Cardiac fibroblast (primary cell): ENCODE measurements at regions not wholly inside any gene's neighbourhood (a gene's known extent, or its start where the extent isn't known, plus 50 kb on each side); places are given as distances from the start of the nearest gene placed in this dataset.
"Not testable (repeated sequence)": the region's sequence is repeated elsewhere in the genome, so short reads cannot be mapped to it uniquely, and the experiment has no call there.

Source experiments
- DNase-seq, 2 donors: peaks; one replicate each; pipeline versions ENCODE4 v3.0.0 to v3.0.0-alpha.2; 2010; ENCODE audit warnings: low read depth in 2 of 2
- H3K4me3 ChIP-seq, 2 donors: replicated peaks in 1 of 2; 1 replicate in 1 of 2; 2 replicates in 1 of 2; pipeline ENCODE4 v1.5.1; 2011; ENCODE audit warnings: low read depth in 2 of 2, low read length in 2 of 2, mild to moderate bottlenecking in 2 of 2, moderate library complexity in 1 of 2
- TF ChIP-seq, protein P1 (sequence below): IDR thresholded peaks from one replicate; pipeline ENCODE4 v1.5.1; 2011; ENCODE audit warnings: low read depth, mild to moderate bottlenecking, low read length, inconsistent platforms

DNA sequence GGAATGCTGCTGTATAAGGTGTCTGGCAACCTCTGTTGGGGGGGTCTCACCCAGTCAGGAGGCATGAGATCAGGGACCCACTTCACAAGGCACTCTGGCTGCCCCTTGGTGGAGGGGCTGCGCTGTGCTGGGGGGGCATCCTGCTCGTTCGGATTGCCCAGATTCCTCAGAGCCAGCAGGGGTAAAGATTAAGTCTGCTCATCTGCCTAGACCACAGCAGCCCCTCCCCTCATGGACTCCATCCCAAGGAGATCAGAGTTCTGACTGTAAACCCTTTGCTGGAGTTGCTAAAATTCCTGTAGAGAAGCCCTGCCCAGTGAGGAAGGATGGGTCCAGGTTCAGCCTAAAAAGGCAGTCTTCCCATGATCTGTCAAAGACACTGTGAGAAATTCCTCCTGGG lies 262.0 kb upstream of the C9orf72 start:
- TF ChIP-seq, protein P1, sequence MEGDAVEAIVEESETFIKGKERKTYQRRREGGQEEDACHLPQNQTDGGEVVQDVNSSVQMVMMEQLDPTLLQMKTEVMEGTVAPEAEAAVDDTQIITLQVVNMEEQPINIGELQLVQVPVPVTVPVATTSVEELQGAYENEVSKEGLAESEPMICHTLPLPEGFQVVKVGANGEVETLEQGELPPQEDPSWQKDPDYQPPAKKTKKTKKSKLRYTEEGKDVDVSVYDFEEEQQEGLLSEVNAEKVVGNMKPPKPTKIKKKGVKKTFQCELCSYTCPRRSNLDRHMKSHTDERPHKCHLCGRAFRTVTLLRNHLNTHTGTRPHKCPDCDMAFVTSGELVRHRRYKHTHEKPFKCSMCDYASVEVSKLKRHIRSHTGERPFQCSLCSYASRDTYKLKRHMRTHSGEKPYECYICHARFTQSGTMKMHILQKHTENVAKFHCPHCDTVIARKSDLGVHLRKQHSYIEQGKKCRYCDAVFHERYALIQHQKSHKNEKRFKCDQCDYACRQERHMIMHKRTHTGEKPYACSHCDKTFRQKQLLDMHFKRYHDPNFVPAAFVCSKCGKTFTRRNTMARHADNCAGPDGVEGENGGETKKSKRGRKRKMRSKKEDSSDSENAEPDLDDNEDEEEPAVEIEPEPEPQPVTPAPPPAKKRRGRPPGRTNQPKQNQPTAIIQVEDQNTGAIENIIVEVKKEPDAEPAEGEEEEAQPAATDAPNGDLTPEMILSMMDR: no peak
- no peak for DNase-seq
- no peak overlapping the region for H3K4me3 ChIP-seq

DNA sequence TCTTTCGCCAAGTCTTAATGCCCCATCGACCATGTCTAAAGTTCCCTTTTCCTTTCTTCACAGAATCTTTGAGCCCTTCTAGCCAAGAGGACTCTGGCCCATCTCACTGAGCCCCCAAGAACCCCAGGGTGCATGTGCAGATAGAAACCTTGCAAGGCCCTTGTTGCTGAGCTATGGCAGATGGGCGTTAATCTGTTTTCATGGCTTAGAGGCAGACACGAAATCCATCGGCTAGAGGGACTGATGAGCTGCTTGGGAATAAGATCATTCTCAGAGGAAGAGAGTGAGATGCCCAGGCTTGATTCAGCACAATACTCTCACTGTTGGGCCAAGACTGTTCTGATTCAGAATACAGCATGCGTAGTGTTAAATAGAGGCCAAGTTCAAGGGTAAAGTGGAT lies 262.5 kb upstream of the C9orf72 start:
- DNase-seq: no peak
- no peak overlapping the region for H3K4me3 ChIP-seq
- TF ChIP-seq, protein P1: no peak

DNA sequence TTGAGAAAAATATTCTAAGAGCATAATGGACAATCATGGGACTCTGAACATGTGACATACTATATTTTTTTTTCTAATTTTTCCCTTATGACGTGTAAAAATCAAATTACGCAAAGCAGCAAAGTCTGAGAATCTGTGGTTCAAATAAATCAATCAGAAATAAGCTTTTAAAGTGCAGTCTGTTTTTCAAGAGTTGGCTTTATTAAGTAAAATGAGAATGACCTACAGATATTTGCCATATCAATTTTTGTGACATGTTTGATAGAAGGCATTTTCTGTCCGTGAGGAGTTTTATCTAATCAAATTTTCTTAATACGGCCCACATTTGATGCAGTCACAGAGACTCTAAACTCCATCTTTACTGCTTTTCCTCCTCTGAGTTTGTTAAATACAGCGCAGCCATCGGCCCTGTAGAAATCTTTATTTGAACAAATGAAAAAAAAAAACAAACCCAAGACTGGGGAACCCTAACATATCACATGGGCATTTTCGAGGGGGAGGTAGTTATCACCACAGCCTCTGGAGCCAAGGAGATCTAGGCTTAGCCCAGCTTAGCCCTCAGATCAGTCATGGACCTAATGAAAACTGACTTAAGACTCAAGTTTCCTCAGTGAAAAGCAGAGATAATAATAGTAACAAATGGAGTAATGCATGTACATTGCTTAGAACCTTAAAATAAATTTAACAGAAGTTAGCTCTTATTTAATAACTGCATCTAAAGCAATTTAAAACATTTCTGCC lies 263.6 kb upstream of the C9orf72 start:
- TF ChIP-seq, protein P1: no peak

DNA sequence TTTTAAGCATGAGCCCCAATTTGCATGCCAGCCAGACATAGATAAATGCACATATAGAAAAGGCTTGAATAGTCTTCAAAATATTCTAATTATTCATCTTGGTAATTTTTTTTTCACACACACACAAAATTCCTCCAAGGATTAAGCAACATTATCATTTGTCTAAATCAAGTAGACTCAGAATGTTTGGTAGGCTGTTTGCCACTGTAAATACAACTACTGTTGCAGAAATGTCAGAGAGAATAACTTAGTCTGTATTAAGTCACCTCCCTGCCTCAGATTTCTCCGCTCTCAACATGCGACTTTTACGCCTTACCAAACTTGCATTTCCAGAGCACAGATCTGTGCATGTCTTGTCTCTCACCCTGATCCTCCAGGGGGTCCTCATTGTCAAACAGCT lies 265.6 kb upstream of the C9orf72 start:
- DNase-seq: no peak
- no peak overlapping the region for H3K4me3 ChIP-seq
- TF ChIP-seq, protein P1: no peak

More for the DNA sequence above, 263.6 kb upstream of the C9orf72 start:
- H3K4me3 ChIP-seq: no peak overlapping the region
- no peak for DNase-seq

DNA sequence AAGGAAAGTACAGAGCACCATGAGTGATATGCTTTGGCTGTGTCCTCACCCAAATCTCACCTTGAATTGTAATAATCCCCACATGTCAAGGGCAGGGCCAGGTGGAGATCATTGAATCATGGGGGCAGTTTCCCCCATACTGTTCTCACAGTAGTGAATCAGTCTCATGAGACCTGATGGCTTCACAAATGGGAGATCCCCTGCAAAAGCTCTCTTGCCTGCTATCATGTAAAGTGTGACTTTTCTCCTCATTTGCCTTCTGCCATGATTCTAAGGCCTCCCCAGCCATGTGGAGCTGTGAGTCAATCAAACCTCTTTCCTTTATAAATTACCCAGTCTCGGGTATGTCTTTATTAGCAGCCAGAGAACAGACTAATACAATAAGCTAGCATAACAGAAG lies 266.5 kb upstream of the C9orf72 start:
- DNase-seq, H3K4me3 ChIP-seq: not testable (repeated sequence)

DNA sequence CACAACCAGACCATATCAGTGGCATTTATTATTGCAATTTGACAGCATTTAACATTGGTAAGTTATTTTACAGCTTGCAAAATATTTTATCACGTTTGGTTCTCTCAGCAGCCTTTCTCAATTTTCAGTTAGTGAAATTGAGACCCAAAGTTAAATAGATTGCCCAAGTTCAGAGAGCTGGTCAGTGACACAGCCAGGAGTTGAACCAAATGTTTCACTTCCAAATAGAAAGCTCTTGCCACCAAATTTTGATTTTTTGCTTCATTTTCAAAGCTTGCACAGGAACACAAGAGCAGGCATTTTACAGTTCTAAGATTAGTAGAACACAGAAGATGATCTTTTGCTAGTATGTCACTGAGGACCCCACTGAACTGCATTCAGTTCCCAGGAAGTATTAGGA lies 271.5 kb upstream of the C9orf72 start:
- DNase-seq: no peak
- no peak overlapping the region for H3K4me3 ChIP-seq
- TF ChIP-seq, protein P1: no peak

DNA sequence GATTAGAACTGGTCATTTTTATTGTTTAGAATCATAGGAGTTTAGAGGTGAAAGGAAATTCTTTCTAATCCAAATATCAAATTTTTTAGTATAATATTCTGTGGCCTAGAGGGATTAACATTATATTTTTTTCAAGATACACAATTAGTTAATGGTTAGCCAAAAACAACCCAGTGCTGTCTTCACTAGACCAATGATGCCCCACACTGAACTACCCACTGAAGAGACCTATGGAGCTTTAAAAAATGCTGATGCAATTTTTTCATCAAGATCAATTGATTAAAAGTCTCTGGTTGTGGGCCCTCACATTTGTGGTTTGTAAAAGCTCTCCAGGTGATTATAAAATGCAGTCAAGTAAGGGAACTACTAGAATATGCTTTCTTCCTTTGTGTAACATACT lies 274.1 kb upstream of the C9orf72 start:
- DNase-seq: no peak
- TF ChIP-seq, protein P1: no peak
- H3K4me3 ChIP-seq: no peak overlapping the region
